ENCODE measurements at regions not wholly inside any gene's neighbourhood (a gene's known extent, or its start where the extent isn't known, plus 50 kb on each side); places are given as distances from the start of the nearest gene placed in this dataset.

DNA sequence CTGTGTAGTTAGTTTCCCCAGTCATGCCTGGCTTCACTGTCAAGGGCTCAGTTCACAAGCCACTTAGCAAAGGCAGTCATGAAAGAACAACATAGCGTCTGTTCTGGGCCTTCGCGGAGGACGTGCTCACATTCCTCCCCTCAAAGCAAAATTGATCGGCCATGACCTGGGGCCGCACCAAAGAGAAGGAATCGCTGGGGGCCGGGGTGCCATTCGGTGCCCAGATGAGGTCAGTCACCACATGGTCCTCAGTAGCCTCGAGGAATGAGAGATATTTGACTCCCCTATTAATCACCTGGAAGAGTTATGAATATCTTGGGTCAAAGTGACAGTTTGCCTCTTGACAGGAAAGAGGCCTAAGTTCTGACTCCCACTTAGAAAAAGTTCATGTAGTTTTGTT is 251.1 kb upstream of the JUN start:
- H3K4me3 ChIP-seq (ENCODE audit: low read depth, low read length) = no peak overlapping the region
- DNase-seq (ENCODE audit: low read depth) = no peak
- TF ChIP-seq, protein P1, sequence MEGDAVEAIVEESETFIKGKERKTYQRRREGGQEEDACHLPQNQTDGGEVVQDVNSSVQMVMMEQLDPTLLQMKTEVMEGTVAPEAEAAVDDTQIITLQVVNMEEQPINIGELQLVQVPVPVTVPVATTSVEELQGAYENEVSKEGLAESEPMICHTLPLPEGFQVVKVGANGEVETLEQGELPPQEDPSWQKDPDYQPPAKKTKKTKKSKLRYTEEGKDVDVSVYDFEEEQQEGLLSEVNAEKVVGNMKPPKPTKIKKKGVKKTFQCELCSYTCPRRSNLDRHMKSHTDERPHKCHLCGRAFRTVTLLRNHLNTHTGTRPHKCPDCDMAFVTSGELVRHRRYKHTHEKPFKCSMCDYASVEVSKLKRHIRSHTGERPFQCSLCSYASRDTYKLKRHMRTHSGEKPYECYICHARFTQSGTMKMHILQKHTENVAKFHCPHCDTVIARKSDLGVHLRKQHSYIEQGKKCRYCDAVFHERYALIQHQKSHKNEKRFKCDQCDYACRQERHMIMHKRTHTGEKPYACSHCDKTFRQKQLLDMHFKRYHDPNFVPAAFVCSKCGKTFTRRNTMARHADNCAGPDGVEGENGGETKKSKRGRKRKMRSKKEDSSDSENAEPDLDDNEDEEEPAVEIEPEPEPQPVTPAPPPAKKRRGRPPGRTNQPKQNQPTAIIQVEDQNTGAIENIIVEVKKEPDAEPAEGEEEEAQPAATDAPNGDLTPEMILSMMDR (IDR thresholded peaks at IDR 0.05; ENCODE audit: insufficient read depth, low read length, poor library complexity, severe bottlenecking) = no peak

DNA sequence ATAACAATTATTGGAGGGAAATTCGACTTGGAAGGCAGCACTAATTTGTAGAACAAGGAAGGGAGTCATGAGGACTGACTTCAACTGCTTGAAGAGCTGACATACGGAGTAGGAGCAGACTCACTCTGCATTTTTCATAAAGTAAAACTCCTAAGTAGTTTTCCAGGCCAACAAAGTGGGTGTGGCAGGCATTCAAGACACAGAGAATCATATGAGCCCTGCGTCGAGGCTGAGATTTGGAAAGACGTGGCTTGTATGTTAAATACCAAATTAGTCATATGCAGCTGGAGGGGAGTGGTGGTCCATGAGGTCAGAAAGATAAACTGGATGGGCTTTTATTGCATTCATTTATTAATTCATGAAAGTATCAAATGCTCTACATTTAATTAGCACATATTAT is 255.7 kb upstream of the JUN start:
- TF ChIP-seq, protein P1 (IDR thresholded peaks at IDR 0.05; ENCODE audit: insufficient read depth, low read length, poor library complexity, severe bottlenecking) = no peak
- no peak overlapping the region for H3K4me3 ChIP-seq (ENCODE audit: low read depth, low read length)
- no peaks in the 10 kb centered on the region for H3K27me3 ChIP-seq (ENCODE audit: control insufficient read depth, insufficient read depth, low read length)
- no peaks in the 10 kb centered on the region for H3K36me3 ChIP-seq (ENCODE audit: control insufficient read depth, insufficient read depth, low read length)
- no peak for DNase-seq (ENCODE audit: low read depth)

More for the DNA sequence above, 251.1 kb upstream of the JUN start:
- H3K27me3 ChIP-seq (ENCODE audit: control insufficient read depth, insufficient read depth, low read length) = no peaks in the 10 kb centered on the region
- no peaks in the 10 kb centered on the region for H3K36me3 ChIP-seq (ENCODE audit: control insufficient read depth, insufficient read depth, low read length)

DNA sequence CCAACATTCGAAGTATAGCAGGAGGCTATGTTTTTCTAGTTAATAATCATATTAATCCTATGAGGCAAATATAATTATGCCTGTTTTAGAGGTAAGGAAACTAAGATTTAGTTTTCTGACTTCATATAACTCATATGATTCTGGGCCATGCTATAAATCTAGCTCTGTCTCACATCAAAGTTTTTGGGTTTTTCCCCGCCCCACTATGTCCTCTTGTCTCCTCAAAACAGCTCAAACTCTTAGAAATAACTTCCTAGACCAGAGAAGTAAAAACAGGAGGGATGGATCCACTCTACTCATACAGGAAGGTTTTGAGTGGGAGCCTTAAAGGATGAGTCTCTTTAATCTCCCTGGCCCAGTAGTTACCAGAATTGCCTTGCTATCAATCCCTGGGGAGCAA is 256.4 kb upstream of the FGGY start:
- Histone ChIP-seq H3K36me3 (ENCODE audit: control insufficient read depth, insufficient read depth, low read length) (no peaks in the 10 kb centered on the region), H3K4me3 (ENCODE audit: low read depth, low read length) (no peak overlapping the region), H3K27me3 (ENCODE audit: control insufficient read depth, insufficient read depth, low read length) (no peaks in the 10 kb centered on the region)
- DNase-seq (ENCODE audit: low read depth) = no peak
- TF ChIP-seq, protein P1 (IDR thresholded peaks at IDR 0.05; ENCODE audit: insufficient read depth, low read length, poor library complexity, severe bottlenecking) = no peak

DNA sequence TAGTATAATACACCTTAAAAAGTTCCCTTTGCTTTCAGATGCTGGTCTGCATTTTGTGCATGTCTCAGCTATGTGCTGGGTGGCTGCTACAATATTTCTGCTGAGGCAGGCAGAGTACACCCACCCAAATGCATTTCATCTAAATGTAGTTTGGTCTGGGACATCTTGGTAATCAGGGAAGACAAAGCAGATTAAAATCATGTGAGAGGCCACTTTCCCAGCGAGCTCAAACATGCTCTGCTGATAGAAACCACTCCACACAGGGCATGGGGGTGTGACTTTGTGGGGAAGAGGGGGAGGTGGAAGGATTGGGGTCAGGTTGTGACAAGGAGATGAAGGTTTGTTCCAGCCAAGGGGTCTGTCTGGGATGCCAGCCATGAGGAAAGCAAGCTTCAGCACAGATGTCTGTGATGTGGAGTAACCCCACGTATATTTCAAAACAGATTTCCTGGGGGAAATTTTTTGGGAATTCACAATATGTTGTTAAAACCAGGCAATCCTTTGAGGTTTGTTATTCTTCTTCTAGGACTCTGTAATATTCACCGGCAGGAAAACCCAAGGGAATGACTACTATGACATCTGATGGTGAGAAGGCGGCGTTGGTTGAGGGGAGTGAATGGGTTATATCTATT is 255.1 kb upstream of the FGGY start:
- TF ChIP-seq, protein P1 (IDR thresholded peaks at IDR 0.05; ENCODE audit: insufficient read depth, low read length, poor library complexity, severe bottlenecking) = no peak
- H3K4me3 ChIP-seq (ENCODE audit: low read depth, low read length) = no peak overlapping the region
- H3K36me3 ChIP-seq (ENCODE audit: control insufficient read depth, insufficient read depth, low read length) = no peaks in the 10 kb centered on the region
- DNase-seq (ENCODE audit: low read depth) = no peak
- H3K27me3 ChIP-seq (ENCODE audit: control insufficient read depth, insufficient read depth, low read length) = no peaks in the 10 kb centered on the region

DNA sequence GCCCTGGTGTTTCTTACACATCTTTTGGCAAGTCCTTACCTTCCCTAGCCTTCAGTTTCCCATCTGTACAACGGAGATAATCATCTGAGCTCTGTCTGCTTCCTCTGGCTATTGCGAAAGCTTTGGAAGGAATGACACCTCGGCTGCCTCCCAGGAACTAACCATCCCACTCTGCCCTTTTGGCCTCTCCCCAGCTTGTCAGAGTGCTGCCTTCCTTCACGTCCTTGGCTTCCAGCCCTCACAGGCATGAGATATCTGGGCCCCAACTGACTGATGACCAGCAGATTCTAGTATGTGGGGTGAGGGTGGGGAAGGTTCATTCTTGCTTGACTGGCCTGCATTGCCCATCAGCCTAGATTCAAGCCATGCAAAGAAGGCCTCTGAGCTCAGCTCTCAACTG is 253.1 kb upstream of the FGGY start:
- H3K36me3 ChIP-seq (ENCODE audit: control insufficient read depth, insufficient read depth, low read length) = no peaks in the 10 kb centered on the region
- TF ChIP-seq, protein P1 (IDR thresholded peaks at IDR 0.05; ENCODE audit: insufficient read depth, low read length, poor library complexity, severe bottlenecking) = no peak
- no peaks in the 10 kb centered on the region for H3K27me3 ChIP-seq (ENCODE audit: control insufficient read depth, insufficient read depth, low read length)
- no peak overlapping the region for H3K4me3 ChIP-seq (ENCODE audit: low read depth, low read length)
- DNase-seq (ENCODE audit: low read depth) = no peak

DNA sequence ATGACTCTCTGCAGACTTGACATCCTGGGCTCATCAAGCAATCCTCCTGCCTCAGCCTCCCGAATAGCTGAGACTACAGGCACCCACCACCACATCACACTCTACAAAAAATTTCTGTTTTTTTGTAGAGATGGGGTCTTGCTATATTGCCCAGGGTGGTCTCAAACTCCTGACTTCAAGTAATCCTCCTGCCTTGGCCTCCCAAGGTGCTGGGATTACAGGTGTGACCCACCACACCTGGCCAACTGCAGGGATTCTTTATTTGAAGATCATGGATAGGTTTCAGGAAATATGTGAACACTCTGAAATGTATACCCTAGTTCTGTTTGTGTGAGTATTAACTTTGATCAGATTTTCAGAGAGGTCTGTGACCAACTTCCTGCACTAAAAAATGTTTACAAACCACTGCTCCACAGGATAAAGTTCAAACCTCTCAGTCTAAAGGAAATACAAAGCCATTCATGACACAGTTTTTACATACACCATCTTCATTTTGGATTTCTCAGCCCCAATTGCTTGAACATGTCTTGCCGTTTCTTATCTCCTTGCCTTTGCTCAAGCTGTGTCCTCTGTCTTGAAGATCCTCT is 252.3 kb upstream of the FGGY start:
- no peak overlapping the region for H3K4me3 ChIP-seq (ENCODE audit: low read depth, low read length)
- H3K27me3 ChIP-seq (ENCODE audit: control insufficient read depth, insufficient read depth, low read length) = no peaks in the 10 kb centered on the region
- DNase-seq (ENCODE audit: low read depth) = no peak
- TF ChIP-seq, protein P1 (IDR thresholded peaks at IDR 0.05; ENCODE audit: insufficient read depth, low read length, poor library complexity, severe bottlenecking) = no peak
- no peaks in the 10 kb centered on the region for H3K36me3 ChIP-seq (ENCODE audit: control insufficient read depth, insufficient read depth, low read length)

All from kidney epithelial cell (primary cell).